GM18870 (cell line): ENCODE measurements at regions not wholly inside any gene's neighbourhood (a gene's known extent, or its start where the extent isn't known, plus 50 kb on each side); places are given as distances from the start of the nearest gene placed in this dataset.

ENCODE experiments used
- ATAC-seq: cut with Tn5 transposase; IDR thresholded peaks from one replicate; pipeline ENCODE4 v1.9.1; 2021; ENCODE audit warnings: moderate library complexity; ENCODE audit not compliant: unreplicated experiment

DNA sequence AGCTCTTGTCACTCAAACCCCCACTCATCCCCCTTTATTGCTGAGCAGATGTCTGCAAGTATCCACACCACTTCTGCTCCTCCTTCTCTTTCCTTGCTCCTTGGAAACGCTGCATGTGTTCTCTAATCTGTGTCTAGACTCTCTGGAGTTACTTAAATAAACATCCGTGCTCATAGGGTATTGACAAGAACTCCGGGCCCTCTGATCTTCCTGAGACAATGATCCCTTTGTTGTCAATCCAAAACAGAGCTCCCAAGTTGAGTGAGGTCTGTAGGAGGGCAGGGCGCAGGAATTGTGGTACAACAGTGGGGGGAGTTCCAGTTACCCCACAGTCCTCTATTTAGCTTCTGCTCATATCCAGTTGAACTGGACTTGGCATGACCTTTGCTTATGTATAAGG, 489.0 kb downstream of the SNAPC1 start:
- no peak for ATAC-seq

GRCh38 chr14:62253171-62253570, 491.0 kb downstream of the SNAPC1 start:
- no peak for ATAC-seq

- no peak for ATAC-seq
These were observed 491.7 kb downstream of the SNAPC1 start for GRCh38 chr14:62253911-62254310.

- ATAC-seq = no peak
These were observed 507.0 kb downstream of the SNAPC1 start for GRCh38 chr14:62269204-62269603.

- ATAC-seq = no peak
These were observed 508.0 kb downstream of the SNAPC1 start for GRCh38 chr14:62270236-62270635.

- ATAC-seq = no peak
These were observed 518.1 kb downstream of the SNAPC1 start for GRCh38 chr14:62280366-62280765.

DNA sequence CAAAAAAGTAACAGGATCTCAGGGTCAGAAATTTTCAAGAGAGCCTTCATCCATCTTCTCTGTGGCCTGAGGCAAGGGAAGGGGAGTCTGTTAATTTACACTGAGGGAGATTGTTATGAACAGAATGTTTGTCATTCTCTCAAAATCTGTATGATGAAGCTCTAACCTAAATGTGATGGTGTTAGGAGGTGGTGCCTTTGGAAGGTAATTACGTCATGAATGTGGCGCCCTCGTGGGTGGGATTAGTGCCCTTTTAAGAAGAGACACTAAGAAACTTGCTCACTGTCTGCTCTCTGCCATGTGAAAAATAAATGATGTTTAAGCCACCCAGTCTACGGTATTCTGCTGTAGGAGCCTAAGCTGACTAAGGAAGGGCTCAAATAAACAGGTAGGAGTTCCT, 521.6 kb downstream of the SNAPC1 start:
- ATAC-seq = no peak

DNA sequence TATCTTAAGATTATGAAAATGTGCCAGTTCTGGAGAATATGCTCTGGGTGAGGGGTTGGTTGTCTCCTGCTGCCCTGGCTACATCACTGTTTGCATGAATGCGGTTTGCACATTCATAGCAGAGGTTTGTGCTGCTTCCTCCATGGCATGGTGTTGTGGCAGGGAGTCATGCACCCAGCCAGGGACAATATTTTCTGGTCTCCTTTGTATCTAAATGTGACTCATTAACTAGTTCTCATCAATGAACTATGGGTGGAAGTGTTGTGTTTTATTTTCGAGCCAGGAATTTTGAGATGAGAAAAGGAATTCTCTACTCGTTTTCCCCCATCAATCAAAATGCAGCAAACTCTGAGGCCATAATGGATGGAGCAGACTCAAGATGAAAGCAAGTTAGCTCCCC, 527.3 kb downstream of the SNAPC1 start:
- no peak for ATAC-seq

DNA sequence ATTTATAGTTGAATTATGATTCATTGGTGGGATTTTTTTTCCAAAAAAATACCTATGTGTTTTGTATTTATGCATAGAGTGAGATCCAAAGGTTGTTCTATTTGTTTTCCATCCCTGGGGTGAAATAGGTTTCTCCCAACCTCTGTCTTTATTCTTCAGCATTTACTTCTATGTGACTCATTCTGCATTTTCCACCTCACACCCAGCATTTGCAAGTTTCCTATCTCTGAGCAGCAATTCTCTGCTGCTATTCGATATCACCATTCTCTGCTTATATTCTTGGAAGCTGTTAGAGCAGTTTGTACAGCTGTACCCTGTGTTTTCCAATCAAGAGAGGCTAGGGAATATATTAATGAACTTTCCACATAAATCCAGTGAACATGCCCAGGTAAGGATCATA, 538.9 kb downstream of the SNAPC1 start:
- ATAC-seq = no peak

DNA sequence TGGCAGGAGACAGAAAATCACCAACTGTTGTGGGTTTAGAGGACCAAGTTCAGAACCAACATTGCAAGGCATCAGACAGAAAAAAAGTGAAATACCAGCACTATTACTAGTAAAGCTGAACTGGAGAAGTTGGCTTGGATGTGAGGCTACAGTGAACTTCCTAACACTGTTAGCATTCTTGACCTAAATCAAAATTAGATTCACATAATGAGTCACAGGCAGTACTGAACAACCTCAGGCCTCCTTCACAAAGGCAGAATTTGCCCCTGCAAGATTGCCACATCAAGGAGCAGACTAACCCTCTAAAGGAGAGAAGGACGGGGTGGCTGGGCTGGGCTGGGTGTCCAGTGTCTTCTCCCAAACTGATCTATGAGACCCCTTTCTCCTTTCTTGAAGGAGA, 539.7 kb downstream of the SNAPC1 start:
- ATAC-seq = no peak

GRCh38 chr14:62303437-62303836, 541.2 kb downstream of the SNAPC1 start:
- ATAC-seq = no peak

DNA sequence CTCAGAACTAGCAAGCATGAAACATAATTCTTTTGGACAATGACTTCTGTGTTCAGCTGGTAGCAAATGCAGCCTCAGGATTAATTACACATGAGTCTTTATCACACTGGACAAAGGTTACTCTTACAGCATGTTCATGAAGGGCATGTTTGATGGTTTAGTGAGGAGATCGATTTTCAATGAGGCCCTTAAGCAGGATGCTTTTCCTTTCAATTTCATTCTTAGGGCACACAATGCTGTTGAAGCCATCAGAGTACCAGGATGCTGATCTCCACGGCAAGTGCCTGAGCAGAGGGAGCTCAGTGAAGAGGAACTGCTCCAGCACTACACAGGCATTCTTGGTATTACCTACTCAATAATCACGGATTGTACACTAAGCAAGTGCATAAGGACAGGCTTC, 542.0 kb downstream of the SNAPC1 start:
- no peak for ATAC-seq

DNA sequence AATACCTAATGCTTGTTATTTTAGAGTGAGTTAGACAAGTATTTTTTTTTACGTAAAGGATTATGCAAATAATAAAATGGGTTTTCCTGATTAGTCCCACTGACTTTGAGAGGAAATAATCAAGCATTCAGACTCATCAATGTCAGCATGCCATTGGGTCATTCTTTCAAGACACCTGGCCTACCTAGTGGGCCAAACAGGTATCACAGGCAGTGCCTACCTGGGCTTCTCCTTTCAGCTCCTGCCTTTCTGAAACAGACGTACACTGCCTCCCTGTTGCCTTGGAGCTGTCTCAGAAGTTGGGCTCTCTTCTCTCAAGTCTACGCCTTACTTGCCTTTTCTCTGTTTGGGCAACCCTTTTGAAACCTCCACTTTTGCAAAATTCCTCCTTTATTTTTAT, 545.6 kb downstream of the SNAPC1 start:
- ATAC-seq = no peak

DNA sequence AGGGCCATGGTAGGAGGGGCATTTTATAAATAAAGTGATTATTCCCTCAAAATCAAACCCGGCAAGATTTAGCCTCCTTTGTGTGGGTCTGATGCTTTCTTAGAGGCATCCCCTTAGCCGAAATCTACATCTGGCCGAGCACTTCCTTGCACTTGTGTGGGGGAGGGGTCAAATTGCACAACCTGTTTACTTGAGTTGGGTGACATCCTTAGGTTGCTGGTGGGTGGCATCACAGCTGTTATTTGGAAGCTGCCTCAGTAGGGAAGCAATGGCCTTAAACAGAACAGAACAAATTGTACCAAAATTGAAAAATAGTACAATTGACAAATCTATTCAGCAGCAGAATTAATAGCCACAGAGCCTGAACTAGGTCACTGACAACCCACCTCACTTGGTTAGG, 546.1 kb downstream of the SNAPC1 start:
- no peak for ATAC-seq

DNA sequence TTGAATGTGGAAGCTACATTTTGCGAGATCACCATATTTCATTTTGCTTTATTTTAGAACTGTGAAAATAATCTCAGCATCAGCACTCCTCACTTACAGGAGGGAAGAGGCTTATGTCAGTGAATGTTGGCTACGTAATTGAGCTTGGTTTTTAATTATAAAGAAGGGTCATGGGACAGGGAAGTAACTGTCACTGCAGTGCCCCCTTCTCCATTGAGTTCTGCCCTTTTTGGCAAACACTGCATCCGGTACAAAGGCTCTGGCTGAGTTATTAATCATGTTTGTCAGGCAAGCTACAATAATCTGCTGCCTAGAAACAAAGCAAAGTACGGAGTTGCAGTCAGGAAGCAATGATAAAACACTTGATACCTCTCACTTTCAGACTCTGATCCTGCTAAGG, 546.7 kb downstream of the SNAPC1 start:
- ATAC-seq = no peak

DNA sequence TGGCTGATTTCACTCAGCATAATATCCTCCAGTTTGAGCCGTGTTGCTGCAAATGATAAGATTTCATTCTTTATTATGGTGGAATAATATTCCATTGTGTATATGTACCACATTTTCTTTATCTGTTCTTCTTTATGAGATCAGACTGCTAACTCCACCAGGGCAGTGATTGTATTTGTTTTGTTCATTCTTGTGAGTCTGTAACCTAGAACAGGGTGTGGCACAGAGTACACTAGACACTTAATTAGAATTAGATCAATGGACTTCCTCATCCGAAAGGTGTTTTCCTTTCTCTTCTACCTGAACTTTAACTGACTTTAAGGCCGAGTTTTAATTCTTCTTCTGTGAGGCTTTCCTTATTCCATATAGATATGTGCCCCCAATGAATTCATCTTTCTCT, 551.0 kb downstream of the SNAPC1 start:
- no peak for ATAC-seq

- ATAC-seq = no peak
These were observed 552.0 kb downstream of the SNAPC1 start for GRCh38 chr14:62314221-62314620.

DNA sequence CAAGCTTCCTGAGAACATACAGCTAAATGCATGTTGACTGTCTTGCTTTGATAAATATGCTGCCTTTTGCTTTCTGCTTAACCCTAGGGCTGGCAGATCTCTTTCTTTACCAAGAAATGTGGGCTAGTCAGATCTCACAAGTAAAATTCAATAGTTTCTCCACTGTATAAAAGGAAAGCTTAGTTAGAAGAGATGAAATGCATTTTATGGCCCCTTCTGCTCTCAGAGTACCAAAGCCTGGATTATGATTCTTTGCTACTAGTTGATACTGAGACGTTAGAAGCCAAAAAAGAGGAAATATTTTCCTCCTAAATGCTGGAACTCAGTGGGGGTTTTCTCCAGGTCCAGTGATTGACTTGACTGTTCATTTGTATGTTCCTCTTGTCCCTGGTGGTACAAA, 552.7 kb downstream of the SNAPC1 start:
- no peak for ATAC-seq

DNA sequence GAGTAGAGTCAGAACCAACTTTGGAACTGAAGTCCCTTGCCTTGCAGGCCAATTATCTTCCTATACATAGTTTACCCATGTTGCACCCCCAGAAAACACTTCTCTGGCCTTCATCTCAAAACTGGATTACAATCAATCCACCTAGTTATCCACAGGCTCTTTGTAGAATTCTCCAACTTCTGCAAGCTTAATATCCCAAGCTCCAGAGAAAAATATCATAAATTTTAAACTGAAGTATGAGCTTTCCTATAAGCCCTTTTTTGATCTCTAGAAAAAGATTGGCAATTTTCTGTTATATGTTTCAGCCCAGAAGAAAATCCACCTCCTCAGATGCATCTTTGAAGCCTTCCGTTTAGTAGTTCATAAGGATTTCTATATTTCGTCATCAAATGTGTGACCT, 553.4 kb downstream of the SNAPC1 start:
- ATAC-seq = no peak

DNA sequence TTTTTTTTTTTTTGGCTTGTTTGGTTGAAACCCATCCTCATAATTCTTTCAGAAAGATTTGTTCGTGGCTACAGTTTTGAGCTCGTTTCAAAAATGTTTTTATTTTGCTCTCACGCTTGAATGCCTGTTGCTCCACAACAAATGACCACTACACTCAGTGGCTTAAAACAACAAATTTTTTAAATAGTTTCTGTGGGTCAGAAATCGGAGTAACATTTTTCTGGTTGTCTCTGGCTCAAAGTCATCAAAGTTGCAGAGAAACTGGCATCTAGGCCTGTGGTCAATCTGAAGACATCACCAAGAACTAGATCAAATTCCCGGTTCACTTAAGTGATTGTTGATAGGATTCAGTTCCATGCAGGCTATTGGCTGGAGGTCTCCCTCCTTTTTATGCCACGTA, 560.0 kb downstream of the SNAPC1 start:
- ATAC-seq = no peak

- no peak for ATAC-seq
These were observed 567.2 kb downstream of the SNAPC1 start for GRCh38 chr14:62329427-62329826.

DNA sequence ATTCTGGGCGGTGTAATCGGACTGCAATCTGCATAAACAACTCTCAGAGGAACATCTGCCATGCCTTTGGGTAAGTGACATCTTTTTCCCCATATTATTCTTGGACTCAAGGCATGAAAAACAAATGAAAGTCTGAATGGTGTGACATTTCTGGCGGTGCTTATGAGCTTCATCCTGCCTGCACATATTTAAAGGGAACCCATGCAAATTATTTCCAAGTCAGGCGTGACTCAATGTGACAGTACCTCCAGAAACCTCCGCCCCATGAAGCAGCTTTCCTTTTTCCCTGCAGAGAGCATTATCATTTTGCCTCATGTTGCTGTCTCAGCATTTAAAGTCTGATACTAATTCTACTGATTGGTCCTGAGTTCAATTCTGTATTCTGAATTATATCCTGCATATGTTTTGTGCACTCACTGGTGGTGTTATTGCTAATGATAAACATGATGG, 585.4 kb downstream of the SNAPC1 start:
- no peak for ATAC-seq

DNA sequence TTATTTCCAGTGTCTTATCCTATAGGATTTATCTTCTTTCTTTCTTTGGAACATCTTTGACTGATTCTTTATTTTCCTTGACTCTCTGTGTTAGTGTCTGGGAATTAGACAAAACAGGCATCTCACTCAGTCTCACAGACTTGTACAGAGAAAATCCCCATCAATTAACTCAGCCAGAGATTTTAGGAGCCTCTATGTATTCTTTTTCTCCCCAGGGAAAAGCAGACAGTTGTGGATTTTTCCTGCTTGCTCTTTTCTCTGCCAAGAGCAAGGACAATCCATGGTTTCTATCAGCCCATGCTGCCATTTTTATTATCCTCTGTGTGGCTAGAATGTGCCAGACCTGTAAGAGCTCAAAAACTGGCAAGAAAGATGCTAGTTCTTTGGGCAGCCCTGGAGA, 595.1 kb downstream of the SNAPC1 start:
- ATAC-seq = no peak

GRCh38 chr14:62364161-62364560, 601.9 kb downstream of the SNAPC1 start:
- no peak for ATAC-seq
